HUES48 (cell line): ENCODE measurements at regions not wholly inside any gene's neighbourhood (a gene's known extent, or its start where the extent isn't known, plus 50 kb on each side); places are given as distances from the start of the nearest gene placed in this dataset.

ENCODE experiments used
- H3K27ac ChIP-seq: one replicate; pipeline ENCODE4 v1.7.0; 2013; ENCODE audit warnings: low read depth, low read length, inconsistent platforms
- H3K27me3 ChIP-seq: 2 replicates; pipeline ENCODE4 v1.6.1; 2013; ENCODE audit warnings: mild to moderate bottlenecking, low read length; ENCODE audit not compliant: control insufficient read depth, insufficient read depth
- H3K36me3 ChIP-seq: 2 replicates; pipeline ENCODE4 v1.6.1; 2013; ENCODE audit warnings: low read length; ENCODE audit not compliant: control insufficient read depth, insufficient read depth
- H3K4me1 ChIP-seq: 2 replicates; pipeline ENCODE4 v1.6.1; 2013; ENCODE audit warnings: mild to moderate bottlenecking, low read length; ENCODE audit not compliant: control insufficient read depth, insufficient read depth
- H3K4me3 ChIP-seq: 2 replicates; pipeline ENCODE4 v1.5.1; 2013; ENCODE audit warnings: mild to moderate bottlenecking, low read depth, low read length
- H3K9ac ChIP-seq: 2 replicates; pipeline ENCODE4 v1.6.1; 2013; ENCODE audit warnings: mild to moderate bottlenecking, low read depth, low read length, moderate library complexity
- H3K9me3 ChIP-seq: 2 replicates; pipeline ENCODE4 v1.6.1; 2013; ENCODE audit warnings: low read length; ENCODE audit not compliant: control insufficient read depth, insufficient read depth

- Histone ChIP-seq H3K27me3 (no peaks in the 10 kb centered on the region), H3K9ac (no peak overlapping the region), H3K36me3 (peaks cover 33% of the 10 kb centered on the region), H3K27ac (no peak overlapping the region), H3K9me3 (peaks cover 20% of the 10 kb centered on the region), H3K4me1 (no peaks in the 10 kb centered on the region), H3K4me3 (no peak overlapping the region)
Observed at GRCh38 chr18:39751161-39751560, 2185.6 kb upstream of the CELF4 start.

GRCh38 chr18:39749154-39749553, 2183.6 kb upstream of the CELF4 start:
- Histone ChIP-seq H3K27ac (no peak overlapping the region), H3K36me3 (peaks cover 33% of the 10 kb centered on the region), H3K9ac (no peak overlapping the region), H3K9me3 (peaks cover 20% of the 10 kb centered on the region), H3K4me3 (no peak overlapping the region), H3K4me1 (no peaks in the 10 kb centered on the region), H3K27me3 (no peaks in the 10 kb centered on the region)

GRCh38 chr18:39748727-39749126, 2183.1 kb upstream of the CELF4 start:
- Histone ChIP-seq H3K9me3 (peaks cover 20% of the 10 kb centered on the region), H3K9ac (no peak overlapping the region), H3K4me1 (no peaks in the 10 kb centered on the region), H3K27ac (no peak overlapping the region), H3K36me3 (peaks cover 33% of the 10 kb centered on the region), H3K27me3 (no peaks in the 10 kb centered on the region), H3K4me3 (no peak overlapping the region)

GRCh38 chr18:39746201-39746600, 2180.6 kb upstream of the CELF4 start:
- Histone ChIP-seq H3K9ac (no peak overlapping the region), H3K9me3 (peaks cover 20% of the 10 kb centered on the region), H3K36me3 (peaks cover 17% of the 10 kb centered on the region), H3K4me1 (no peaks in the 10 kb centered on the region), H3K27ac (no peak overlapping the region), H3K27me3 (no peaks in the 10 kb centered on the region), H3K4me3 (no peak overlapping the region)

- no peaks in the 10 kb centered on the region for H3K27me3 ChIP-seq
- no peaks in the 10 kb centered on the region for H3K4me1 ChIP-seq
- H3K9me3 ChIP-seq = no peaks in the 10 kb centered on the region
- no peak overlapping the region for H3K4me3 ChIP-seq
- H3K9ac ChIP-seq = no peak overlapping the region
- H3K27ac ChIP-seq = no peak overlapping the region
- H3K36me3 ChIP-seq = no peaks in the 10 kb centered on the region
Observed at GRCh38 chr18:39743463-39743862, 2177.9 kb upstream of the CELF4 start.

GRCh38 chr18:39741755-39742466, 2176.3 kb upstream of the CELF4 start:
- Histone ChIP-seq H3K9ac (no peak overlapping the region), H3K27ac (no peak overlapping the region), H3K36me3 (no peaks in the 10 kb centered on the region)

GRCh38 chr18:39737869-39738268, 2172.3 kb upstream of the CELF4 start:
- Histone ChIP-seq H3K27ac (no peak overlapping the region), H3K27me3 (no peaks in the 10 kb centered on the region), H3K4me3 (no peak overlapping the region), H3K9me3 (no peaks in the 10 kb centered on the region), H3K36me3 (no peaks in the 10 kb centered on the region), H3K9ac (no peak overlapping the region), H3K4me1 (peaks cover 4% of the 10 kb centered on the region; the same call in 1 of the 2 replicates)

More at GRCh38 chr18:39741755-39742466, 2176.3 kb upstream of the CELF4 start:
- no peaks in the 10 kb centered on the region for H3K9me3 ChIP-seq
- H3K4me3 ChIP-seq = no peak overlapping the region
- no peaks in the 10 kb centered on the region for H3K4me1 ChIP-seq
- no peaks in the 10 kb centered on the region for H3K27me3 ChIP-seq

GRCh38 chr18:39732918-39733317, 2167.3 kb upstream of the CELF4 start:
- Histone ChIP-seq H3K36me3 (no peaks in the 10 kb centered on the region), H3K27me3 (no peaks in the 10 kb centered on the region), H3K9me3 (no peaks in the 10 kb centered on the region), H3K4me3 (no peak overlapping the region), H3K9ac (no peak overlapping the region), H3K27ac (no peak overlapping the region), H3K4me1 (peaks cover 24% of the 10 kb centered on the region)

- Histone ChIP-seq H3K4me3 (no peak overlapping the region), H3K4me1 (peaks cover 24% of the 10 kb centered on the region), H3K27me3 (no peaks in the 10 kb centered on the region), H3K9ac (no peak overlapping the region), H3K27ac (no peak overlapping the region), H3K9me3 (no peaks in the 10 kb centered on the region), H3K36me3 (no peaks in the 10 kb centered on the region)
Observed at GRCh38 chr18:39730606-39731005, 2165.0 kb upstream of the CELF4 start.

GRCh38 chr18:39724652-39725051, 2159.1 kb upstream of the CELF4 start:
- Histone ChIP-seq H3K27ac (no peak overlapping the region), H3K9ac (no peak overlapping the region), H3K4me3 (no peak overlapping the region), H3K4me1 (peaks cover 11% of the 10 kb centered on the region), H3K36me3 (no peaks in the 10 kb centered on the region), H3K27me3 (no peaks in the 10 kb centered on the region), H3K9me3 (no peaks in the 10 kb centered on the region)

- H3K9ac ChIP-seq = no peak overlapping the region
- H3K9me3 ChIP-seq = no peaks in the 10 kb centered on the region
- no peaks in the 10 kb centered on the region for H3K27me3 ChIP-seq
- peaks cover 7% of the 10 kb centered on the region for H3K4me1 ChIP-seq
- no peak overlapping the region for H3K4me3 ChIP-seq
- H3K27ac ChIP-seq = no peak overlapping the region
- no peaks in the 10 kb centered on the region for H3K36me3 ChIP-seq
Observed at GRCh38 chr18:39721712-39722111, 2156.1 kb upstream of the CELF4 start.
